OCI-M1 (cell line): ENCODE measurements at regions not wholly inside any gene's neighbourhood (a gene's known extent, or its start where the extent isn't known, plus 50 kb on each side); places are given as distances from the start of the nearest gene placed in this dataset.

Experiments used
- DNase-seq: peaks from one replicate; lab custom pipeline; 2025; lab: John Stamatoyannopoulos, UW

DNA sequence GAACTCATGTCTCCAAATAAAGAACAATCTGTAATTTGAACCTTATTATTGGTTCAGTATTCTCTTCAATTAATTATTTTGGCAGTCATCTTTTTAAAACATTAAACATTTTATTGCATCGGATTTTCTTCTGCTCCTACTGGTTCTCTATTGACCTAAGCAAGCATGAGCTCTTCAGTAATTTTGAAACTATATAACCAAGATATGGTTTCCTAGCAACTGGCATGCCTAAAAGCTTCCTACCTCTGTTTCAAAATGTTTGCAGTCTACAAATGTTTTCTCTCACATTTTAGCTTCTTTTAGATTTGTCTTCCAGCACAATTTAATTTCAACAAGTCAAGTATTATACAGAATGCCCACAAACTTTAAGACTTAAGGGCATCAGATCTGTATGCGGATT, 371.3 kb downstream of the GPM6A start:
- DNase-seq, result no peak

DNA sequence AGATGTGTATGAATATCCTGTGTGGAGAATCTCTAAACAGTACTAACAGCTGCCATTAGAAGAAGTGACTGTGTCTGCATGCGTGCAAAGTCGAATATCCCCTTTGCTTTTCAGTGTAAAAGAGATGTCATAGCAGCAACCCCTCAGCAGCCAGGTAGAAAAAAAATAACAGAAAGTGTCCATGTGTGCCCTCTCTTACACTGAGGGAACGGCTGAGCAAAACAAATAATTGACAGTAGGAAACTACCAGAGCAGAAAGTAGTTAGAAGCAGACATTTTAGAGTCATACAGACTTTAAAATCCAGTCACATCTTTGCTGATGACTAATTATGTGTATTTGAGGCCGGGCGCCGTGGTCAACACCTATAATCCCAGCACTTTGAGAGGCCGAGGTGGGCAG, 370.8 kb downstream of the GPM6A start:
- DNase-seq, result no peak

DNA sequence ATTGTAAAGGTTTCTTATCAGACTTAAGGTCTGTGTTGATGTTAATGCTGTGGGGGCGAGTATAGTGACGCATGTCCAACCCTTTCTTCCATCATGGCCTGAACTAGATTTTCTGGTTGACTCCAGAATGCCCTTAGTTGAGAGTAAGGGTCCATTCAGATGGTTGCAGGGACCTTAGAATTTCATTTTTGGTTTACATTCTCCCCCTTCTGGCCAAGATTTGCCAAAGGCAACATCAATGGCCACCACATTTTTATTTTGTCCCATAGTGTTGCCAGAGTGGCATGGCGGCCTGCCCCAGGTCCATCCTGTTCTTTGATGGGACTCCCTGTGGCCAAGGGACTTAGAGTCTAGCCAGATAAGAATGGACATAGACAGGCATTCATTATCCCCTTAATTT, 368.5 kb downstream of the GPM6A start:
- DNase-seq, result no peak

DNA sequence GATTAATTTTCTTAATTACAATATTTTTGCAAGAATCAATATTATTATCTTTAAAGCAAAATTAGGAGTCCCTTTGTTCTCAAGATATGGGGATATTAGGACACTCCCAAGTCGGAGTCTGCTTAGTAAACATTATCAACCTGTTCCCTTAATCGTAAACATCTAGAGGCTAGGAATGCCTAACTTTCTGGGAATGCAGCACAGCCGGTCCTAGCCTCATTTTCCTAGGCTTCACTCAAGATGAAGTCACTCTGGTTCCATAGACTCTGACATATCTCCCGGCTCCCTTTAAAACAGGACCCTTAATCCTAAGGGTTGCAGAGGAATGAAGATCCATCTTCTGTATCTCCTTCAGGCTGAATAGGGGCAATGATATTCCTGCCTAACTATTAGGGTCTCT, 367.6 kb downstream of the GPM6A start:
- no peak for DNase-seq

DNA sequence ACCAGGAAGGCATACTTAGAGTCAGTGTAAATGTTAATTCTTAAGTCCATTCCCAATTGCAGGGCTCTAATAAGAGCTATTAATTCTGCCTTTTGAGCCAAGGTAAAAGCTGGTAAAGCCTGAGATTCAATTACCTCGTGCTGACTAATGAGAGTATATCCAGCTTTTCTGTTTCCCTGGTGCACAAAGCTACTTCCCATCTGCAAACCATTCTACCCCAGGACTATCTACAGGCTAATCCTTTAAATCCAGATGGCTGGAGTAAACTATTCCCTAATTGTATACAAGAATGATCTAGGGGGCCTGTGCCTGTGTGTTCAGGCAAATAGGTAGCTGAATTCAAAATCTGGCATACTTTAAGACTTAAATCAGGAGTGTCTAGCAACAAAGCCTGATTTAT, 365.0 kb downstream of the GPM6A start:
- DNase-seq, result no peak

DNA sequence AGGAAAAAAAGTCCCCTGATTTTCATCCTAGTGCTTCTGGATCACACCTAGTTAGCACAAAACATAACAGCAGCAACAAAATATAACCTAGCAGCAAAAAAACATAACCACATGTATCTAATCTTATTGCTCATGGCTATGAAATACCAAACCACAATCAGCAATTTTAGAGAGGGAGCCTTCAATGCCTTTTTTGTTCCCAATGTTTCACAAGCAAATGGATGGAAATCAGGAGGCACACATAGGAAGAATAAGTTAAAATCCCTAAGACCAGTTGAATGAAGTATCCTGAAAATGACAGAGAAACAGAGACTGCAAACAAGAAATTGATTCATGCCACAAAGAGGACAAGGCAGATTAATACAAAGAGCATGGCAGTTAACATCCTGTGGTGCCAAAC, 361.6 kb downstream of the GPM6A start:
- no peak for DNase-seq

DNA sequence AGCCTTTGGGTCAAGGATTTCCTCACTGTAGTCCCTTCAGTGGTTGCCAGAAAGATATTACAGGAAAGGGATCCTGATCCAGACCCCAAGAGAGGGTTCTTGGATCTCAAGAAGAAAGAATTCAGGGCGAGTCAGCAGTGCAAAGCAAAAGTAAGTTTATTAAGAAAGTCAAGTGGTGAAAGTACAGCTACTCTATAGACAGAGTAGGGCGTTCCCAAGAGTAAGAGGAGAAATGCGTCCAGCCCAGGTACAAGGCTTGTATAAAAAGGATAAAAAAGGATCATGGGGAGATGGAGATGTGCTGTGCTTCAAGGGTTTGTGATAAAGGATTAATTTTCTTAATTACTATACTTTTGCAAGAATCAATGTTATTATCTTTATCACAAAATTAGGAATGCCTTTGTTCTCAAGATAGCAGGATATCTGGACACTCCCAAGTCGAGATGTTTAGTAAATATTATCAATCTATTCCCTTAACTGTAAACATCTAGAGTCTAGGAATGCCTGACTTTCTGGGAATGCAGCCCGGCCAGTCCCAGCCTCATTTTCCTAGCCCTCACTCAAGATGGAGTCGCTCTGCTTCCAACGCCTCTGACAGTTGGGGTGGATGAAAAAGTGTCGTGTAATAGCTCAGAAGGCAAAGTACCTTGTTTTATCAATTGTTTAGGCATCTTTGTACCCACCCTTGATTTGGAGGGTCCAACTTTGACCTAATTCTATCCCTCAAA, 360.7 kb downstream of the GPM6A start:
- DNase-seq, result no peak

DNA sequence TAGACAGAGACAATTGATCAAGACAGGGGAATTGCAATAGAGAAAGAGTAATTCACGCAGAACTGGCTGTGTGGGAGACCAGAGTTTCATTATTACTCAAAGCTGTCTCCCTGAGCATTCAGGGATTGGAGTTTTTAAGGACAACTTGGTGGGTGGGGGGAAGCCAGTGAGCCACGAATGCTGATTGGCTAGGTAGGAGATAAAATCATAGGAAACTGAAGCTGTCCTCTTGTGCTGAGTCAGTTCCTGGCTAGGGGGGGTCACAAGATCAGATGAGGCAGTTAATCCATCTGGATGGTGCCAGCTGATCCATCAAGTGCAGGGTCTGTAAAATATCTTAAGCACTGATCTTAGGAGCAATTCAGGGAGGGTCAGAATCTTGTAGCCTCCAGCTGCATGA, 358.6 kb downstream of the GPM6A start:
- DNase-seq, result peak; percentile 31

DNA sequence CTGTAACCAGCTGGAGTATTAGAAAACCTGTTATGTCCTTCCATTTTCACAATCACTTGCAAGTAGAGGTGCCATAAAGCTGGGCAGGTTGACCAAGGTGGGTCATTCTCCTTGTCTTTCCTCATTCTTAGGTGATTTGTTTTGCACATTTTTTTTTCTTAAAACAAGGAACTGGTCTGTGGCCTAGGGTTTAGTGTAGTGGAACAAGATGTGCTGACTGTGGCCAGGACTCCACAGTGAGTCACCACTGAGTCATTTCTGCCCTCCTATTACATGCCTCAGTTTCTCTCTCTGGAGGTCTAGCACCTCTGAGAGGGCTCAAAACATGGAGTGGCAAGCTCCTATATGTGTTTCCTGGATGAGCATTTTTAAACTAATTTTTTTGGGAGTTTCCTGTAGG, 355.9 kb downstream of the GPM6A start:
- no peak for DNase-seq

DNA sequence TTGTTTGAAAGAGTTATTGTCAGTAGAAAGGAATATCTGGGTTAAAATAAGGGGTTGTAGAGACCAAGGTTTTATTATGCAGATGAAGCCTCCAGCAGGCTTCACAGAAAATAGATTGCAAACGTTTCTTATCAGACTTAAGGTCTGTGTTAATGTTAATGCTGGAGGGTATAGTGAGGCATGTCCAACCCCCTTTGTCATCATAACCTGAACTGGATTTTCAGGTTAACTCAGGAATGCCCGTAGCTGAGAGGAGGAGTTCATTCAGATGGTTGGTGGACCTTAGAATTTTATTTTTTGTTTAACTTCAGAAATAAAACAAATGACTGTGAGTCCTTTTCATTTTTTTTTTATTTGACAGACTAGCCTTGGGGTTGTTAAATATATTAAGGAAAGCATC, 354.1 kb downstream of the GPM6A start:
- no peak for DNase-seq

DNA sequence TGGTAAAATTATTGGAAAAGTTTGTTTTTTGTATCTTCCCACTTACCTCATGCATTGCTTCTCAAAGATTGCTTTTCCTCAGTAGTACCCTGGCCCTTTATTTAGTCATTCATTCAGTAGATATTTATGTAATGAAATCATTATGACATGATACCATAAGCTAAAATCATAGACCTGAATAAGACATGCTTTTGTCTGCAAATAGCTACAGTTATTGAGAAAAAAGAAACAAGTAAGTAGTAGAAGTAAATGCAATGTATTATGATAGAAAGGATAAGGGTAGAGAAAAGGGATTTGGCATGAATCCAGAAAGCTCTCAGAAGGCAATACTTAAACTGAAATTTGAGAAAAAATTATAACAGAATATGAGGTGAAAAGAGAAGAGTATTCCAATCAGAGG, 352.5 kb downstream of the GPM6A start:
- DNase-seq, result no peak

DNA sequence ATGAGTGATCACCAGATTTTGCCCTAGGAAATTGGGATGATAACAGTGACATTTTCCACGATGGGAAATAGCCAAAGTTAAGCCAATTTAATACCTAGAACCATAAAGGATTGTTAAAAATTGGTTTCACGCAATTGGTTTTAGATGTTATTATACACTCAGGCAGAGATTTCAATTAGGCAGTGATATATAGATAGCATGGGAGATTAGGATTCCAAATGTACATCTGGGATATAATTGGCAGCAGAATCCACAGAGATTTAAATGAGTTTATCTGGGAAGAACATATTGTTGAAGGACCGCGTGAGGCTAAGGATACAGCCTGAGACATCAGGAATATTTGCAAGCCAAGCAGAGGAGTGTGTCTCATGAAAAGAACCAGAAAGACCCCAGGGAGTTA, 351.6 kb downstream of the GPM6A start:
- DNase-seq, result no peak

DNA sequence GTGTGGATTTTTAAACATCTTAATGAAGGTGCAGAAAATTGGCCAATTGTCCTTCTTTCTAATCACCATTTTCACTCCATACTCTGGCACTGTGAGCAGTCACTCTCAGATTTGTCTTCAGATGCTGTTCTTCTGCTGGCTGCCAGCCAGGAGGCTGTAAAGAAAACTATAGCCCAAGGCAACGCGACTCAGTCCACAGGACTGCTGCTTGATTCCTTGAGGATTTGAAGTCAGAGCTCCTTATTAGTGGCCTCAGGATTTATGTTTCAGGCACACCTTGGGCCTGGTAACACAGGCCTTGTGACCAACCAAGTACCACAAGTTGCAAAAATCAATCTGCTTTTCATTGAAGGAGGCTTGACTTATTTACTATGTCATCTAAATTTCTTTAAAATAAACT, 342.6 kb downstream of the GPM6A start:
- no peak for DNase-seq

DNA sequence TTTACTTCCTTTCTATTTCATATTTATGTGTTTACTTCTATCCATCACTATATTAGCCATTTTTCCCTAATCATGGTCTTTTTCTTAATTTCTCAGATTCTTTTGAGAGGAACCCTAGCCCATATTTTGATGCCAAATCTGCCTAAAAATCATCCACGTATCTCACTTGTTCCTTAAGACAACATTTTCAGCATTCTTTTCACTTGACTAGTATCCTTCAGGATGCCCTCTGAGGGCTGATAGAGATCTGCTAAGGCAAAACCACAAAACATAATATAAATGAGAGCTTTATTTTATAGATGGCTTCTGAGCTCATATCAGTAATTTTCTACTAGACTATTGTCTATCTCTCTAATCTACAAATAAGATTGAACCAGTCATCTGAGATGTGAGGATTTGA, 341.9 kb downstream of the GPM6A start:
- DNase-seq, result no peak

DNA sequence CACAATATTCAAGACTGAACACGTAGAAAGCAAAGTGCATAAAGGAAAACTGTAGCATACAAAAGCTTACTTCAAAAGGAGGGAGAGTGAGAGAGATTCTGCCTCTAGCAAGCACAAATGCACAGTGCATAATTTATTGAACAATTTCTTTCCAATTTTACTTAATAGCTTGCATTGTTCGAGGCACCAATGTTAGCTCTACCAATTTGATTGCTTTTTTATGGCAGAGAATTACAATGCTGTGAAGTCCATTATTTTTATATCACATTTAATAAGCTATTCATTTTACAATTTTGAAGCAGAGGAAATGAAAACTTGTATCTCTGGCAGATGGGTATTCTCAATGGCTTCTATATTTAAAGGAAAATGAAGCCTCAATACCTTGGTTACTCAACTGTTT, 331.7 kb downstream of the GPM6A start:
- no peak for DNase-seq

DNA sequence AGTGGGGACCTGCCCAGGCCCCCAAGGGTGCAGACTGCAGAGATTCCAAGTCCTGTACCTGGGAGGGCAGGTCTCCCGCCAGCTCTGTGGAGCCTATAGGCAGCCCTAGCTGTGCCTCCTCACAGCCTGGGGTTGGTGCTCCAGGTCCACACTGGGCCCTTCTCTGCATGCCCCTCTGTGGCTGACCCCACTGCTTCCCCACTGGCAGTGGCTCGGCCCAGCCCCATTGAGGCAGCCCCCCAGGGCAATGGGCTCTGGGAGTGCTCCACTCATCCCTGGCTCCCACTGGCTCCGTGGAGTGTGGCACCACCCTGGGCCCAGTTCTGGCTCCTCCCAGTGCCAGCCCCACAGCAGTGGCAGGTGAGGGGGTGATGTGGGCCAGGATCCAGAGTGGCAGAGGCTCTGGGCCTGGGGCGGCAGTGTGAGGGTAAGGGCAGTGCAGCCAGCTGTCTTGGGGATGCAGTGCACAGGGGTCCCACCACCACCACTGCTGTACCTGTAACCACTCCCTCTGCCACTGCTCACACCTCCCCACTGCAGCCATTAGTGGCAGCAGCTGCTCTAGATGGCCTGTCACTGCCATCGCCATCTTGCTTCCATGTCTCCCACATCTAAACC, 312.2 kb downstream of the GPM6A start:
- DNase-seq, result no peak

DNA sequence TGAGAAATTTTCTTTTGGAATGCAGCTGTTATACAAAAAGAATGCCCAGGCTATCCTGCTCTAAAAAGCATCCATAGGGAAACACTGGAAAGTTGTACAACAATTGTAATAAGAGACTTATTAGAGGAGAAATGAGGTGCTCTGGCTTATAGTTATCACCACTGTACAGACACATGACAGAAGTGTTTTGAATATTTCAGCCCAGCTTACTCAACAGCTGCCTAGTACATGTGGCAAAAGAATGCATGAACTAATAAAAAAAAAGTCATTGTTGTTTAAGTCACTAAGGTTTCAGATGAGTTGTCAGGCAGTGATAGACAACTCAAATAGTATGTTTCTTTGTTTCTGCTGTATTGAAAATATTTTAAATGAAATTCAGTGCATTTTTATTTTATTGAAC, 307.7 kb downstream of the GPM6A start:
- no peak for DNase-seq

DNA sequence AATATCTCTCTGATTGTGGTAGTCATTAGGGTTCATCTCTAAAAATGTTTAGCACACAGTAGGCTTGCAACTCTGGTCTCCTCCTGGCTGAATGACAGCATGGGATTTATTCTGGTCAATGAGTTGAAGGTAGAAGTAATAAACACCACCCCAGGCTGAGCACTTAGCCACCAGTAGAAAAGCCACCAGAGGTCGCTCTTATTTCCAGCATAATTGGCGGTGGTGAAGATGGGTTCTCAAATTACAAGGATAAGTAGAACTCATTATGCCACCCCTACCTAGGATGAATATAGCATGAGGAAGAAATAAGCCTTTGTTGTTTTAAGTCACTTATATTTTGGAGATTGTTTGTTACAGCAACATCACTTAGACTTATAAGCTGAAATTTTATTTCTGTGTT, 302.7 kb downstream of the GPM6A start:
- DNase-seq, result peak; percentile 30

DNA sequence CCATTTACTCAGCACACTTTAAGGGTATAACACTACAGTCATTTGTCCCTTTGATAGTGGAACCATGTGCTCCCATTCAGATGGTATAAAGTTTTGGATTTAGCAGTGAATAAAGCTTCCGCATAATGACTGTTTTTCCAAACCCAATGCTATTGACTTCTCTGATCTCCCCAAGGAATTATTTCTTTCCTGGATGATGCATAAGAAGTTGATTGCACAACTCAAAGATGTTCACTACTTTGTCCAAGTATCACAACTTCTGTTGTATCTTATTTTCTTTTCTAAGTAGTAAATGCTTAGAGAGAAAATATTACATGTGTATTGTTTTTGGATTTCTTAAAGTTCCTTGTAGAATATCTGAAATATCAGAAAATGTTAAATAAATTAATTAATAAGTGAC, 300.2 kb downstream of the GPM6A start:
- no peak for DNase-seq

DNA sequence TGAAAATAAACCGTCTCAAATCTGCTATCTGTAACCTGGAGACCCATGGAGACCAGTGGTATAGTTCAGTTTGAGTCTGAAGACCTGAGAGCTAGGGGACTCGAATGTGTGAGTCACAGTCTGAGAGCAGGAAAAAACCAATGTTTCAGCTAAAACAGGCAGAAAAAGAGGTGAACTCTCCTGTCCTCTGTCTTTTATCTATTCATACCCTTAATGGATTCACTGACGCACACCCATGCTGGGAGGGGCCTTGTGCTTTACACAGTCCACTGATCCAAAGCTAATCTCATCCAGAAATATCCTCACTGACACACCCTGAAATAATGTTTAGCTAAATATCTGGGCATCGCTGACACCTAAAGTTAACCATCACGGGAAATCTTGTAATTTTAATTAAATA, 297.9 kb downstream of the GPM6A start:
- DNase-seq, result no peak

DNA sequence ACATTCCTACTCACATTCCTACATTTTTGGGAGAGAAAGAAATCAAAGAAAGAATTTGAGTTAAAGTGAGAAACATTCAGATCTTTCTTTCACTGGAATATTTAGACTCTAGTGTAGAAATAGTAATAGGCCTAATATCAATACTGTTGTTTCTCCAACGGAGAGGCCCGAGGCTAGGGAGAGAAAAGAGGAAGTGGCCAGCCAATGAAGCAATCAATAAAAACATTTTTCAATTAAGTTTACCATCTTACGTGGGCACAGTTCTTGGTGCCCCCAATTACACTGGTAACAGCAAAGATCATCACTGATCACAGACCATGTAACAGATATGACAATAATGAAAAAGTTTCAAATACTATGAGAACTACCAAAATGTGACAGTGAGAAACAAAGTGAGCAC, 281.4 kb downstream of the GPM6A start:
- no peak for DNase-seq

DNA sequence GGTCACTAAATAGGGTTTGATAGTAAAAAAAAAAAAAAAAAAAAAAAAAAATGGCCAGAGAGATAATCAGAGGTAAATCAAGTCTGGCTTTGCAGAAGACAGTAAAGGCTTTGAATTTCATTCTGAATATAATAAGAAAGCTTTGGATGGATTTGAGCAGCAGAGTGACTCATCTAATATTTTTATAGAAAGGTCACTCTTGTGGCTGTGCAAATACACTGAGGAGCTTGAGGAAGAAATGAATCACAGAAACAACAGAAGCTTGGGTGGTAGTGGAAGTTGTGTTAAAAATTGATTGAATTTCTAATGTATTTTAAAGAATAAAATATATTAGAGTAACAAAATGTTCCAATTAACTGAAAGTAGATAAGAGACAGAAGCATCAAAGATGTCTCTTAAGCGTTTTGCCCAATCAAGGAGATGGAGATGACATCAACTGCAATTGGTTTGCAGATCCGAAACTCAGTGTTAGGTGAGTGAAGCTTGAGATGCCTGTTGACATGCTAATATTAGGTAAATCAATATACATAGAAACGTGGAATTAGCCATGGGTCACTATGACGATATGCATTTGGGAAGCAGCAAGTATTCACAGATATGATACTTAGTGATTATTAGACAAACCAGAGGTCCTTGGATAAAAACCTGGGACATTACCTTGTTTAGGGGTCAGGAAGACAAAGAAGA, 280.5 kb downstream of the GPM6A start:
- DNase-seq, result no peak

DNA sequence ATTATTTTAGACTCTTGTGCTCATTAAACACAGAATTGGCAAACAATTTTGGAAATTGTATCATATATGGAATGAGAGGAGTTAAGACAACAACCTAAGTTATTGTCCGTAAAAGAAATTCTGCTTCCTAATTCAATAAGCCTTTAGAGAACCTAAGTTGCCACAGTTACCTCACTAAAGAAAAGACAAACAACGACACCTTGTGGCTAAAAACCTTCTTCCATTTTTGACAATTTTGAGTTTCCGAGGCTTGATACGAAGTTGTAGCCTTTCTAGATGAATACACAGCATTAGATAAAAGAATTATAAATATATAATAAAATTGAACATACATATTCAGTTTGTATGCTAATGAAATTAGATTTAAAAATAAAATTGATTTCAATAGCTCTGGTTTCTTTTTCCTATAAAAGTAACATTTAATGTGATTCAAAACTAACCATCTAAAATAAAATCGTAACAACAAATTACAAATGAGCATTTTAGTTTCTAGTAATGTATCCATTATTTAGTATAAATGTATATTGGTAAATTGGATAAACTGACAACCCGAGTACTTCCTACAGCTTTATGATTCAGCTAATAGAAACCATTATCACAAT, 275.1 kb downstream of the GPM6A start:
- DNase-seq, result peak; percentile 87
